Stimulated activated naive B cell treated with anti-CD40 and anti-IgM and Interleukin-4, amounts not matched to agents 10 μg/mL and 1 μg/mL and 100 μg/mL, for 72 hours (primary cell): ENCODE measurements at regions not wholly inside any gene's neighbourhood (a gene's known extent, or its start where the extent isn't known, plus 50 kb on each side); places are given as distances from the start of the nearest gene placed in this dataset.
"Not testable (repeated sequence)": the region's sequence is repeated elsewhere in the genome, so short reads cannot be mapped to it uniquely, and the experiment has no call there.

Experiments
- ATAC-seq, 2 donors: fragments of 150-1000 bp; cut with Tn5 transposase; replicated peaks; 2 replicates each; pipeline ENCODE4 v1.10.0; 2021; ENCODE audit warnings: moderate library complexity in 1 of 2
- DNase-seq: peaks from one replicate; pipeline ENCODE4 v3.0.0; 2021
- H3K27ac Mint-ChIP-seq: one replicate; pipeline ENCODE4 v1.8.0; 2022; ENCODE audit warnings: mild to moderate bottlenecking, mixed read lengths
- H3K27me3 Mint-ChIP-seq, 2 donors: one replicate each; pipeline ENCODE4 v1.8.0; 2022; ENCODE audit warnings: mixed read lengths in 2 of 2
- H3K36me3 Mint-ChIP-seq, 2 donors: one replicate each; pipeline ENCODE4 v1.8.0; 2022; ENCODE audit warnings: mixed read lengths in 2 of 2, mild to moderate bottlenecking in 1 of 2
- H3K4me1 Mint-ChIP-seq, 2 donors: one replicate each; pipeline ENCODE4 v1.8.0; 2022; ENCODE audit warnings: mixed read lengths in 2 of 2, mild to moderate bottlenecking in 1 of 2
- H3K4me3 Mint-ChIP-seq, 2 donors: one replicate each; pipeline ENCODE4 v1.8.0; 2022; ENCODE audit warnings: mild to moderate bottlenecking in 2 of 2, mixed read lengths in 2 of 2, moderate library complexity in 1 of 2
- H3K9me3 Mint-ChIP-seq, 2 donors: one replicate each; pipeline ENCODE4 v1.8.0; 2022; ENCODE audit warnings: mixed read lengths in 2 of 2, mild to moderate bottlenecking in 1 of 2

- peaks cover 6 to 13% of the 10 kb centered on the region in 2 donors for H3K9me3 Mint-ChIP-seq
- H3K4me1 Mint-ChIP-seq, DNase-seq, H3K36me3 Mint-ChIP-seq, H3K4me3 Mint-ChIP-seq, ATAC-seq, H3K27ac Mint-ChIP-seq, H3K27me3 Mint-ChIP-seq: not testable (repeated sequence)
These were observed 224.7 kb downstream of the LNPK start for GRCh38 chr2:175777337-175777736.

DNA sequence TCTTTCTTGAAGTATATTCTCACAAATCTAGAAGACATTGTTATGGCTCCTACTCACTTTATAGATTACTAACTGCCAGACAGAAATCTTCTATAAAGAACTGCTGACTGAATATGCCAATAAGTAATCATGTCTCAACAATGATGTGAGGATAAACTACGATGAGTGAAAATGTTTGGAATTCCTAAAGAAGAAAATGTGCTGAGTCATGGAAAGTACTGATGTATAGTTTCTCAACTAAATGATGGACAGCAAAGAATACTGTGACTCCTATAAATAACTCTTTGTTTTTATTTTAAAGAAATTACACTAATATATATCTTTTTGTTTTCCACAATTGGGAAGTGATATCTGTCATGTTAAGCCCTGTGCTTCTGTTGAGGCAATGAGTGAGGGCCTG lies 232.9 kb downstream of the LNPK start:
- Mint-ChIP-seq H3K9me3 (peaks cover 0 to 4% of the 10 kb centered on the region in 2 donors), H3K27me3 (peaks cover 4 to 6% of the 10 kb centered on the region in 2 donors)
- ATAC-seq, result no peak

GRCh38 chr2:175766880-175767279 lies 235.2 kb downstream of the LNPK start:
- DNase-seq (no peak), ATAC-seq (no peak)
- no peaks in the 10 kb centered on the region for H3K36me3 Mint-ChIP-seq
- no peak overlapping the region for H3K27ac Mint-ChIP-seq
- H3K27me3 Mint-ChIP-seq, result no peaks in the 10 kb centered on the region
- H3K9me3 Mint-ChIP-seq, result no peaks in the 10 kb centered on the region
- no peaks in the 10 kb centered on the region for H3K4me1 Mint-ChIP-seq
- no peak overlapping the region for H3K4me3 Mint-ChIP-seq

More for the DNA sequence above, 232.9 kb downstream of the LNPK start:
- DNase-seq, result no peak
- no peak overlapping the region for H3K27ac Mint-ChIP-seq
- no peak overlapping the region for H3K4me3 Mint-ChIP-seq
- no peaks in the 10 kb centered on the region for H3K36me3 Mint-ChIP-seq
- H3K4me1 Mint-ChIP-seq, result no peaks in the 10 kb centered on the region

GRCh38 chr2:175755656-175756386 lies 246.2 kb downstream of the LNPK start:
- no peaks in the 10 kb centered on the region for H3K36me3 Mint-ChIP-seq
- H3K4me3 Mint-ChIP-seq, result no peak overlapping the region
- H3K9me3 Mint-ChIP-seq, result peaks cover 0 to 2% of the 10 kb centered on the region in 2 donors
- no peaks in the 10 kb centered on the region for H3K27me3 Mint-ChIP-seq
- no peak overlapping the region for H3K27ac Mint-ChIP-seq
- H3K4me1 Mint-ChIP-seq, result no peaks in the 10 kb centered on the region
- no peak for ATAC-seq
- DNase-seq, result no peak

- peaks cover 0 to 3% of the 10 kb centered on the region in 2 donors for H3K9me3 Mint-ChIP-seq
- H3K27me3 Mint-ChIP-seq, result no peaks in the 10 kb centered on the region
- ATAC-seq (no peak), DNase-seq (no peak)
- H3K4me3 Mint-ChIP-seq, result no peak overlapping the region
- no peaks in the 10 kb centered on the region for H3K36me3 Mint-ChIP-seq
- H3K4me1 Mint-ChIP-seq, result no peaks in the 10 kb centered on the region
- H3K27ac Mint-ChIP-seq, result no peak overlapping the region
These were observed 246.9 kb downstream of the LNPK start for GRCh38 chr2:175755169-175755568.

DNA sequence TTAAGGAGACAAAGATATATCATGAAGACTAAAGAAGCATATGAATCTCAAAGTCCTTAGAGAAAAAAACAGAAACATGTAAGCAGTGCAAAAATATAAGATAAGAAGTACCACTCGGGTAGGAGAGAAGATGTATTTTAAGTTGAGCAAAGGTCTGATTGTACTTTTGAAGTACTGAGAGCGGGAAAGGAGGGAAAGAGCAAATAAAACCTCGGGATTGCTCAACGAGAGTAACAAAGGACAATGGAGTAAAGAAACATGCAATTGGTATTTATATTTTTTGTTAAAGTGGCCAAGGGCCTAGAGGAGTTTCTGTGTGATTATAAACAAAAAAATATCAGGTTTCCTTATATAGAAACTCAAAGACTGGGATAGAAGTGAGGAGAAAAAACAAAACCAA lies 251.9 kb downstream of the LNPK start:
- H3K36me3 Mint-ChIP-seq, result no peaks in the 10 kb centered on the region
- no peak for ATAC-seq

GRCh38 chr2:175745911-175746310 lies 256.2 kb downstream of the LNPK start:
- Mint-ChIP-seq H3K27ac (no peak overlapping the region), H3K36me3 (no peaks in the 10 kb centered on the region), H3K27me3 (peaks cover 0 to 6% of the 10 kb centered on the region in 2 donors), H3K9me3 (peaks cover 0 to 7% of the 10 kb centered on the region in 2 donors), H3K4me1 (no peaks in the 10 kb centered on the region), H3K4me3 (no peak overlapping the region)
- DNase-seq (no peak), ATAC-seq (no peak)

More for the DNA sequence above, 251.9 kb downstream of the LNPK start:
- no peaks in the 10 kb centered on the region for H3K4me1 Mint-ChIP-seq
- DNase-seq, result no peak
- H3K4me3 Mint-ChIP-seq, result no peak overlapping the region
- H3K9me3 Mint-ChIP-seq, result peaks cover 0 to 7% of the 10 kb centered on the region in 2 donors
- no peak overlapping the region for H3K27ac Mint-ChIP-seq
- H3K27me3 Mint-ChIP-seq, result peaks cover 0 to 5% of the 10 kb centered on the region in 2 donors

DNA sequence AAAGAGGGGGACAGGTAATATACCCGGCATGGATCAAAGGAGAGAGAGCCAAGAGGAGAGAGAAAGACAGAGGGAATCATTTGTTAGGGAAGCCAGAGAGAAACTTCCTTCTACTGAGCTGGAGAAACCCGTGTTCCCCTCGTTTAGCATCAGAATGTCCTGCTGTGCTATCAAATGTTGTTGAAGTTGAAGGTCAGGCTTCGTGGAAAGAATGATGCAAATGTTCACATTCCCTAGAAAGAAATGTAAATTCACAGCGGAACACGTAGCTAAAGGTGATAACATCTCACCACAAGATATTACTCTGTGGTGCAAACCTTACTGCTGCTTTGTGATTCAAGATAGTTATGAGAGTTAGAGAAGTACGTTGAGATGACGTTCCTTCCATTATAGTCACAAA lies 258.1 kb downstream of the LNPK start:
- no peaks in the 10 kb centered on the region for H3K36me3 Mint-ChIP-seq
- no peak for DNase-seq
- no peaks in the 10 kb centered on the region for H3K4me1 Mint-ChIP-seq
- peaks cover 0 to 8% of the 10 kb centered on the region in 2 donors for H3K27me3 Mint-ChIP-seq
- no peak overlapping the region for H3K27ac Mint-ChIP-seq
- no peak for ATAC-seq
- no peak overlapping the region for H3K4me3 Mint-ChIP-seq
- H3K9me3 Mint-ChIP-seq, result peaks cover 0 to 4% of the 10 kb centered on the region in 2 donors

- Mint-ChIP-seq H3K36me3 (no peaks in the 10 kb centered on the region), H3K27me3 (peaks cover 0 to 12% of the 10 kb centered on the region in 2 donors), H3K27ac (no peak overlapping the region), H3K4me1 (no peaks in the 10 kb centered on the region), H3K9me3 (peaks cover 0 to 4% of the 10 kb centered on the region in 2 donors), H3K4me3 (no peak overlapping the region)
- no peak for ATAC-seq
- no peak for DNase-seq
These were observed 259.1 kb downstream of the LNPK start for GRCh38 chr2:175743011-175743410.

- Mint-ChIP-seq H3K9me3 (peaks cover 0 to 4% of the 10 kb centered on the region in 2 donors), H3K36me3 (no peaks in the 10 kb centered on the region), H3K27ac (no peak overlapping the region), H3K4me1 (no peaks in the 10 kb centered on the region), H3K27me3 (peaks cover 0 to 12% of the 10 kb centered on the region in 2 donors), H3K4me3 (no peak overlapping the region)
- DNase-seq (no peak), ATAC-seq (no peak)
These were observed 259.7 kb downstream of the LNPK start for GRCh38 chr2:175742367-175742766.

GRCh38 chr2:175741164-175741563 lies 260.9 kb downstream of the LNPK start:
- ATAC-seq (no peak), DNase-seq (no peak)
- Mint-ChIP-seq H3K4me3 (no peak overlapping the region), H3K9me3 (no peaks in the 10 kb centered on the region), H3K27ac (no peak overlapping the region), H3K27me3 (peaks cover 0 to 7% of the 10 kb centered on the region in 2 donors), H3K36me3 (no peaks in the 10 kb centered on the region), H3K4me1 (no peaks in the 10 kb centered on the region)

DNA sequence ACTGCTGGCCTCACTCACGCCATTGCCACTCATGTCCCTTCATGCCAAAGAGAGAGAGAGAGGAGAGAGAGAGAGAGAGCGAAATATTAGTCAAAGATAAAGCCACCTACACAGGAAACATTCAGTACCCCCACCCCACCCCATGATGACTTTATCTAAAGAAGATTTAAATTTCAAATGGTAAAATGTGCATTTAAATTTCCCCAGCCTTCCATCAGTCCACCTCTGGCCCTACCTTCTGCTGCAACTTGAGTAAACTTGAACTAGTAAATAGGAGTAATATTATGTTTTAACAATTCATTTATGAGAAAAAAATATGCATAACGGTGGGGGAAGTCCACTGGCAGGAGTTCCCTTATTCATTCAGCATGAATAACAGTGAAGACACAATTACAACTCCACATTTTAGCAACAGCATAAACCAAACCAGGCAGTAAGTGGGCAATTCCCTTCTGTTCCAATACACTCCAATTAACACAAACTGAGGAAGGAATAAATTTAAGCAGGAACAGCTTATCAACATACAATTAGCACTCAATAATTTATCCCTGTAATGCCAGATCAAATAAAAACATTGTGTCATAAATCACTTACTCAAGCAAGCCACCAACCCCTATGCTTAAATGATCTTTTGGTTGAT lies 264.2 kb downstream of the LNPK start:
- peaks cover 0 to 7% of the 10 kb centered on the region in 2 donors for H3K27me3 Mint-ChIP-seq
- no peaks in the 10 kb centered on the region for H3K36me3 Mint-ChIP-seq
- no peaks in the 10 kb centered on the region for H3K4me1 Mint-ChIP-seq
- H3K27ac Mint-ChIP-seq, result no peak overlapping the region
- ATAC-seq (no peak), DNase-seq (no peak)
- H3K4me3 Mint-ChIP-seq, result no peak overlapping the region
- H3K9me3 Mint-ChIP-seq, result no peaks in the 10 kb centered on the region

DNA sequence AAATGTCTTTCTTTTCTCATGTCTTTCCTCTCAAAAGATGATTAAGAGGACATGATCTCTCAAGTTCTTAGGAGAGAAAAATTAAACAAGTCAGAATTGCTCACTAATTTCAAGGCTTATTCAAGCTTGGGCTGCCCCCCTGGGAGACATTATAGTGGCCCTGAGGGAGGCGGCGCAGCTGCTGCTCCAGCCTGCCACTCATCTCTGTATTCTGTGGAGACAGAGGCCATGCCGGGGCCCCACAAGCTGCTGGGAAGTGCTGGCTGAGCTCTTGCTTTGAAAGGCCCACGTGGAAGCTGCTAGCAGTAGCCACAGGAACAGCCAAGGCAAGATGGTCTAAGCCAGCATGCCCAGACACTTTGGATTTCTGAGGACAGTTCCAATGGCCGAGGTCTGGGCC lies 267.4 kb downstream of the LNPK start:
- Mint-ChIP-seq H3K4me3 (no peak overlapping the region), H3K27me3 (peaks cover 0 to 4% of the 10 kb centered on the region in 2 donors), H3K9me3 (peaks cover 0 to 1% of the 10 kb centered on the region in 2 donors), H3K4me1 (no peaks in the 10 kb centered on the region), H3K36me3 (no peaks in the 10 kb centered on the region), H3K27ac (no peak overlapping the region)
- ATAC-seq (no peak), DNase-seq (no peak)

- Mint-ChIP-seq H3K9me3 (peaks cover 0 to 1% of the 10 kb centered on the region in 2 donors), H3K4me1 (no peaks in the 10 kb centered on the region), H3K27me3 (no peaks in the 10 kb centered on the region), H3K27ac (no peak overlapping the region), H3K36me3 (no peaks in the 10 kb centered on the region), H3K4me3 (no peak overlapping the region)
- DNase-seq (no peak), ATAC-seq (no peak)
These were observed 269.5 kb downstream of the LNPK start for GRCh38 chr2:175732531-175732930.

DNA sequence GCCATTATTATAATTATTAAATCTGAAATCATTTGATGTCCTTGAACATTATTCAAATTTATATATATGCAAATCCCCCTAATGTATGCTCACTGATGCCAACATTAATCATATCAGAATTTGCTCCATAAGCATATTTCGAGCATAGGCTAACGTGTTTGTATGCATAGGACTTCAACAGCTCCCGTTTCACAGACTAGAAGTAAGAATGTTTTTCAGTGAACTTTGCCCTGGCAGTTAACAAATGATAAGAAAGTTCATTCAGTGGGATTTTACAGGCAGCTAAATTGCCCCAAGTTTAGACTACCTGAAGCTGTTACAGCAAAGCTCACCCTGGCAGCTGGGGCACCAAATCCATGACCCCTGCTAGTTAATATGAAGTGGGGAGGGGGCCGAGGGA lies 272.0 kb downstream of the LNPK start:
- peaks cover 0 to 1% of the 10 kb centered on the region in 2 donors for H3K9me3 Mint-ChIP-seq
- H3K36me3 Mint-ChIP-seq, result no peaks in the 10 kb centered on the region
- ATAC-seq (no peak), DNase-seq (no peak)
- H3K4me3 Mint-ChIP-seq, result no peak overlapping the region
- H3K27me3 Mint-ChIP-seq, result no peaks in the 10 kb centered on the region
- no peak overlapping the region for H3K27ac Mint-ChIP-seq
- H3K4me1 Mint-ChIP-seq, result no peaks in the 10 kb centered on the region
